Epithelial cell of prostate (primary cell): ENCODE measurements at regions not wholly inside any gene's neighbourhood (a gene's known extent, or its start where the extent isn't known, plus 50 kb on each side); places are given as distances from the start of the nearest gene placed in this dataset.

Experiments used
- DNase-seq: peaks from one replicate; pipeline ENCODE4 v3.0.0-alpha.2; 2011; ENCODE audit warnings: low read depth, low spot score
- H3K27ac ChIP-seq: fragments of 450-650 bp; 2 replicates; pipeline ENCODE4 v1.5.1; 2017; ENCODE audit warnings: mild to moderate bottlenecking

DNA sequence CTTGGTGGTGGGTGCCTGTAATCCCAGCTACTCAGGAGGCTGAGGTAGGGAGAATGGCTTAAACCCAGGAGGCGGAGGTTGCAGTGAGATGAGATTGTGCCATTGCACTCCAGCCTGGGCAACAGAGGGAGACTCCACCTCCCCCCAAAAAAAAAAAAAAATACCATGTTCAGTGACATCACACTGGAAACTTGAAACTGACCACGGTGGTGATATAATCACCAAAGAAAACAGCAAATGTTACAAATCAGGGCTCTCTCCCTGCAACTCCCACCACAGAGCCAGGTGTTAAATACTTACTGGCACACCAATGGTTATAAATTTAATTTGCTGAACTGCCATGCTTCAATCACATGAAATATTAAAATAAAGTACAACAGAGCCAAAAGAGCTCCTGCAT lies 81.4 kb downstream of the ZNF608 start:
- no peak for DNase-seq
- H3K27ac ChIP-seq, result no peak overlapping the region

DNA sequence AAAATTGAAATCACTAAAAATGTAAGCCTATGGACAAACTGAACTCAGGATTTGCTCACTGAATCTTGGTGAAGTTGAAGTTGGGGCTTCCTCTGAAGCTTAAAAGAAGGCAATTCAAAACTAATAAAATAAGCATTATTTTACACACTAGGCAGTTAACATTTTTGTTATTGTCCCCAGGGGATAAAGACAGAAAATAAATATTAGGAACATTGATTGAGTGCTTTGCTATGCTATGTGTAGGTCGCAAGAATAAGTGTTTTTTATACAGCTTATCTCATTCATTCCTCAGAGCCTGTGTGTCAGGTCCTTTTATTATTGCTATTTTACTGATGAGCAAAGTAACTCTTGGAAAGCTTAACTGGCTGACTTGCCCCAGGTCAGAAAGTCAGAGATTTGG lies 82.2 kb downstream of the ZNF608 start:
- H3K27ac ChIP-seq, result no peak overlapping the region
- DNase-seq, result no peak

DNA sequence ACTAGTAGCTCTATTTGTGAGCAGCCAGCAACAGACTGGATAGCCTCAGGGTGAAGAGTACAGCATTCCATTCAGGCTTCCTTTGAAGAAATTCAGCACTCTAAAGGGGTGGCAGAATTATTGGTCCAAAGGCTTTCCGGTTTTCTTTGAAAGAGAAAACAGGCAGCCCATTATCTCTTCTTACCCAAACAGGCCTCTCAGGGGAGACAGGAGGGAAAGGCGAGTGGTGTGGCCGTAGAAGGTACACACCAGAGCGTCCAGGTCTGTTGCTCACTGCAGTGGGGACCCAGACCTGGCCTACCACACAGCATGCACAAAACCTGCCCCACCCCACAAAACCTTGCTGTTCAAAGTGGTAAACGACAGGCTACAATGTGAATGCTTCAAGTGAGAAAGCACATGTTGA lies 83.3 kb downstream of the ZNF608 start:
- no peak overlapping the region for H3K27ac ChIP-seq
- DNase-seq, result no peak

DNA sequence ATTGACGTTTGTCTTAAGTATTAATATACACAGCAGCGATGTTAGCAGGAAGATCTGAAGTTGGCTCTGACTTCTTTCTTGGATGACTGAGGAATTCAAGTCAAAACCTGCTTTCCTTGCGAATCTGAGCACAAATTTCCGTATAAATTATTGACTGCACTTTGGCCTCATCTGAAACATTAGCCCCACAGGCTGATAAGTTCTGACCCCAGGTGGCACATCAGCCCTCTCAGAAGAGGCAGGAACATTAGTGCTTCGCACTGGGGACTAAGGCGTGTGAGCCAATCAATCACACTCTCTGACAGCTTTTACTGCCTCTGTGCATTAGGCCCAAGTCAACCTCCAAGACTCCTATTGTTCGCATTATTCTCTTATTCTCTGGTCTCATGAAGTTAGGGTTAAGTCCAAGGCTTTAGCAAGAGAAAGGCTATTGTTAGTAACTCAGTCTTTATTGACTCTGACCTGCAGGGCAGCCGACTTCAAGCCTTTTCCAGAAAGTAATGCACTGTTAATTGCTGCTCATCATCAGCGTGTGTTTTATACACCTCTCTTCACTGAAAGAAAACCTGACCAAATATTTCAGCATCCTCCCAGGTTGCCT lies 84.2 kb downstream of the ZNF608 start:
- no peak for DNase-seq
- peak overlapping the region; percentile 57 for H3K27ac ChIP-seq

DNA sequence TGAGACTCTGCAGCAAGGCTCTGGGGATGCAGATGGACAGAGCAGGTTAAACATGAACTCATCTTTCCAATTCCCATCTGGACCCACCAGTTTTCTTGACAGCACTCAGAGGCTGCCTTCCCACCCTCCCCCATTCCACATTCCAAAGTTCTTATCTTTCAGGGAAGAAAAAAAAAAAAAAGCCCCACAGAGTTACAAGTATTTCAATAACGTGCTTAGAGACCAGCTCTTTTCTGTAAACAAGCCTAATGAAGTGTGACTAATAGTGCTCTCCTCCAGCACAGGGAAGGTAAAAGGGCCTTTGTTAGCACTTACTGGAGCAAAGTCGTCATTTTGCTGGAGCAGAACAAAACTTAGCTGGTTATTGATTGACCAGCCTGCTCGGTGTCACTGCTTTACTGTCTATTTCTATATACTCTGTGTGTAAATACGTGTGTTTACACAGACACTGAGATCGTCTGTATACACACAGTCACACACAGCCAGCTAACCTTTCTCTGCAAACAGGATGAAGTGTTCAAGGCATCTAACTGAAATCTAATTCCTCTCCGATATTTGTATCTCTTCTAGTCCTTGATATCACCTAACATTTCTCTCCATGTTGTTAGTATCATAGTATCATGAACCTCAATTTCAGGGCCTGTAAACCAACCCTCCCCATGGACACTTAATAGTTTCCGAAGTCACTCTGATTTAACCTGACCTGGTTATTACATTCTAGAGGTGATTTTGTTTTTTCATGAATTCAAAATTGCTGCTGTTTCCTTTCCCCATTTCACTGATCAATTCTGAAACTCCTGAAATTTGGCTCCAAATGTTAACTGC lies 84.9 kb downstream of the ZNF608 start:
- DNase-seq, result no peak
- H3K27ac ChIP-seq, result peak overlapping the region; percentile 57

DNA sequence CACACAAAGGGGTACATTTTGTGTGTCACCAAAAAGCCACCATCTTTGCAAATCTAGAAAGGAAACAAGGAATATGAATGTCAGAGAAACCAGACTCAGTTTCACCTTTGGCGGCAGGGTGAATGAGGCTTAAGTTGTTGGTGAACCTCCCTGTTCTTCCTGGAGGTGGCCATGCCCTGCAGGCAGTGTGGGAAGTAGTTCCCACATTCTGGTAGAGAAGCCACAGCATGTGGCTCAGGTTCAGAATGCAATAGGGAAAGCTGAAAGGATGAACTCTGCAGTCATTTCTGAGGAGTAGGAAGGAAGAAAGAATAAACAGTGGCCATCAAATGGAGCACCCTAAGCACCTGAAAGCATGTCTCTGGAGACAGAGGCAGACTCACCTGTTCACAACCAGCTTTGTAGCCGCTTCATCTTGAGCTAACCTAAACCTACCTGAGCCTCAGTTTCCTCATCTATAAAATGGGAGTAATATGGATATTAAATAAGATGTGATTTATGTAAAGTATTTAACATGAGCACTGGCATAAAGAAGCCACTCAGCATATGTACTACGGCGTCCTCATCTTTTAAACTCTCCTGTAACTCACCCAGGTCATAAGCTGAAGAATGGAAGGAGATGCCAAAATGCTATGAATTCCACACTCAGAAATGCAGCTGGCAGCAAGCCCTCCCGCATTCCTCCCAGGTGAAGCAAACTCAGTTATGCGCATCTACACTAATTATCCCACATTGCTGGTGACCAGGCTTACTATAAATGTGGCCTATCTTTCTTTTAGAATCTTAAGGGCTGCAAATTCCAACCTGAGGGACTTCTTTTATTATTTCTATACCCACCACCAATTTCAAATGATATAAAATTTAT lies 86.0 kb downstream of the ZNF608 start:
- peak overlapping the region; percentile 57 for H3K27ac ChIP-seq
- DNase-seq, result no peak

DNA sequence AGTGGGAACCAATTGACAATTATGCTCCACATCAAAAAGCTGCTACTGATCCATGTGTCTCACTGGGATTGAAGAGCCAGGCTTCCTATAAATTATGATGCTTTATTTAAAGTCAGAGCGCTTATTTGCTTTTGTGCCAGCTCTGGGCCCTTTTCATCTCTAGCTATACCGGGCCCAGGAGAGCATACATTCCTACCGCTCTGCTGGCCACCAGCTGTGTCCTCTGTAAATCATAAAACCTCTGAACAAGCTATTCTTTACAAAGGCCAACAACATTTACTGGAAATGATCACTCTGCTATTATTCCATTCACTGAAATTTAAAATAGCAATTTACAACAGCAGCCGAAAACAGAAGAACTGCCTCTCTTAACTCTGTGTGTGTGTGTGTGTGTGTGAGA lies 86.6 kb downstream of the ZNF608 start:
- no peak for DNase-seq
- no peak overlapping the region for H3K27ac ChIP-seq

DNA sequence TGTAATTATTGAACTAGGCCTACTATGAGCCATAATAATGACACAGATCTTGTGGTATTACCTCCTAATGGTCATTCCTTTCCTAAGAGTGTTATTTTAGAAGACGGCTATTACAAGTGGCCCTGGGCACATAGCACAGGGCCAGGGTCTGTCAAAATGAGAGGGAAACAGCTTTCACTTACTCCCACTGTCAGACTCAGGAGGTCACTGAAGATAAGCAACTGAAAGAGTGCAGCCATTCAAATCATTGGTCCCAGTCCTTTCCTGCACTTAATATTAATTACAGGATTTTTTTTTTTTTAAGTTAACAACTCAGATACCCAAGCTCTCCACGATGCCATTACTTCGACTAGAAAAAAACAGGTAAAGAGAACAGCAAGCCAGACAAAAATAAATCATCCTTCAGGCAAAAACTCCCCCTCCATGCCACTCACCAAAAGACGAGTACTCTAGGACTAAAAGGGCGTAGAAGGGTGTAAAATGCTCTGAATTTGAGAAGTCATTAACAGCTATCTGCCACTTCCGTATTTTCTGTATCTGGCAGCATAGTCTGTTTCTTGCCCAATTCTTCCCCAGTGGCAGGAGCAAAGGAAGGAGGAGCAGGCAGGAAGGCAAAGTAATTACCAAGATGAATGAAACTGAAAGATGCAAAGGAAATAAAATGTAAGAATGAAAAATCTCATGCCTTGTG lies 87.4 kb downstream of the ZNF608 start:
- no peak for DNase-seq
- H3K27ac ChIP-seq, result no peak overlapping the region

DNA sequence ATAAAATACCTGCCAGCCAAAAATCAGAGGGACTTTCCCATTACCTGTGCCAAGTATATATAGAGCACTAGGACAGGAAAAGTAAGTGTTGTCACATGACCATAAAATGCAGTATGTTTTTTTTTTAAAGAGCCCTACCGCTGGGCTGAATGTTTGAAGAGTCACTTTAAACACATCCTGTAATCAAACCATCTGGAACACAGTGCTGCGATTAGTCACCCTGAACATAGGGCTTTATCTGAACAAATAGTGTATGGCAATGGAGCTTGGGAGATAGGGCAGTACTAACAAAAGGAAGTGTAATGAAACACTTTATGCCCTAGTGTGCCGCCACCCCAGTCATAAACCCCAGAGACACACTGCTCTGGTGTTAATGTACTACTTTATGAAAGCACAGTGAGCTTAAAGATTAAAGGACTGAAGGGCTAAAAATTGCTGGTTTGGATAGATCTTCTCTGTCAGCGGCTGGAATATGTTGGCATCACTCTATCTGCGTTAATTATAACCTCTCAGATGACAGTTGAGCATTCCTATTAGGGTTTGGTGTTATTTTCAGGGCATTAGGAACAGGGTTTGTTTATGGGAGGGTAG lies 90.4 kb downstream of the ZNF608 start:
- peak overlapping the region; percentile 82 for H3K27ac ChIP-seq
- peak; percentile 80 for DNase-seq

DNA sequence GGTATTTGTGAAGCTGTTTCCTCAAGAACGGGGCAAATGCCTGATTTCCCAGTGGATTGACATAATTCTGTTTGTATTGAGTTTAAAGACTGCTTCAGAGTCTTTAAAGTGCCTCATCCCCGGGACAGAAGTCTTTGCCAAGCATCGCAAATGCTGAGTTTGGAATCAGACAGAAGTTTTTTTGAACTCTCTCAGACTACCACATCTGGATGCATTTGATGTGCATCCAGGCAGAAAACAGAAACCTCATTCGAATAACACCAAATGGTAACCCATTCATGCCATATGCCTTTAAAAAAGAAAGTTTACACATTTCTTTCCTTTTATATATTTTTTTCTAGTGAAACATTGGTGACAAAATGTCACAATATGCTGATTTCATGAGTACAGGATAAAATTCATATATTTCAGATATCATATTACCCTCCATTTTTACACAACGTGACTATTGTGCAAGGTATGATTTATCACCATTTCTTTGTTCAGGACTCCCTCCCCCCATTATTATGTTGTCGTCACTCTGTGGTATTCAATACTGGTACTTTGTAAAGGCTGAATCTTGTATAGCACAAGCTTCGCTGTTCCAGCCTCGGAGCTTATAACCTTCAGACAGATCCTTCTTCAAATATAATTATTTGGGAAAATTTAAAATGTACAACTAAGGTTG lies 91.1 kb downstream of the ZNF608 start:
- DNase-seq, result no peak
- peak overlapping the region; percentile 82 for H3K27ac ChIP-seq

DNA sequence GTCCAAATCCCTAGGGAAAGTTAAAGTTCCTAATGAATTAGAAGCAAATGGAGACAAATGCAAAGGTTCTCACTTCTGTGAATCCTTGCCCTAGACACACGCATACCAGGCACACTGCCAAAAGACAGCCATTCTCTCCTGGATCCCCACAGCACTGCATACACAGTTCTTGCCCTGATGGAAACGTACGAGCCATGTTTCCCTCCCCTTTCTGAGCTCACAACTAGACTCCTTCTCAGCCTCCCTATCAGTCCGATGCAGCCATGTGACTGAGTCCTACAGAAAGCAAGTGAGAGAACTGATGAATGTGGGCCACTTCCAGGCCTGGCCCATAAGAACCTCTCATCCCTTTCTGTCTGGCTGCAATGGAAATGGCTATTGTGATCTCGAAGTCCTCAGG lies 92.0 kb downstream of the ZNF608 start:
- no peak overlapping the region for H3K27ac ChIP-seq

DNA sequence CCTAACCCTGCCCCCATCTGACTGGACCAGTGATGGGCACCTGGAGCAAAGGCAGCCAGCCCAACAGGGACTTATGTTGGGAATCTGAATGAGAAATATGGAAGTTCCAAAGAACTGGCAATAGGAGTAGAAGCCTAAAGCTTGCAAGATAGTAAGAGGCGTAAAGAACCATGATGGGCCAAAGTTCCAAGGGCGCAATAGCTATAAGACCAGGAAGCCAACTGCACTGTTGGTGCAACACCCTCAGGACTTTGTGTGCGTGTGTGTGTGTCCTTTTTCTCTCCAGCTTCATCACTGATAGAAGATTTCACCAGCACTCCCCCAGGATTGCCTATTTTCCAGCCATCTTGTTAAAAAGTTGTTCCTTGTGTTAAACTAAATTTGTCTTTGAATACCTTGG lies 92.8 kb downstream of the ZNF608 start:
- H3K27ac ChIP-seq, result no peak overlapping the region
- no peak for DNase-seq

More for the DNA sequence above, 92.0 kb downstream of the ZNF608 start:
- no peak for DNase-seq

DNA sequence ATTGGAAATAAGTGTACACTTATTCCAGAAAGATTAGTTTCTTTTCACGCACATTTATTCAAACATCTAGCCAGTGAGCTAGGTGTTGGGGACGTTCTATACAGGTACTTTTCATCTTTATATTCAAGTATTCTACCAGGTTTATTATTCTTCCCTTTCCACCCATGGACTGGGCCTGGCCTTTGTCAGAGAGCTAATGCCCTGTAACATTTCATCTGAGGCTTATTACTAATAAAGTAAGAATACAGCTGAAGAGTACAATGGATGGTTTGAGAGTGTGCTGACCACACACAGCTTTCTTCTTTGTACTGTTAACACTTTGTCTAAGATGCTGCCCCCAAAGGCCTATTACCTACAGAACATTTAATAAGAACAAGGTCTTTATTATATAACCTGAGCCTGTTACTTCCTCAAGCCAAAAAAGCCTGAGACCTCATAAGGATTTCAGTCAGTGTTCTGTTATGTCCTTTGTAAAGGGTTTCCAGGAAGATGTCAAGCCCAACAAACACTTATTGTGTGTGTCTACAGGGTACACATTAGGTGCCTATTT lies 93.5 kb downstream of the ZNF608 start:
- no peak for DNase-seq
- H3K27ac ChIP-seq, result no peak overlapping the region

DNA sequence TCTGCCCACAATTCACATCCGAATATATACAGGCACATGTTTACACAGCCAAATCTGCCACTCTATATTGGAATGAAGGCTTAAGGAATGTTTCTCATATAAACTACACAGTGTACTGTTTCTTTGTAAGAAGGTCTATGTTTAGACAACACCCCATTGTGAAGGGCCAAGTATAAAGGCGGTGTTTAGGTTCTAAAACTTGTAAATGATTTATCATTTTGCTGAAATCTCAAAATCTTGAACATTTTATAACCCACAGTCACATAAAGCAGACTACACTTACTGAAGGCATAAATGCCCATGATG lies 94.0 kb downstream of the ZNF608 start:
- DNase-seq, result no peak
- H3K27ac ChIP-seq, result no peak overlapping the region

DNA sequence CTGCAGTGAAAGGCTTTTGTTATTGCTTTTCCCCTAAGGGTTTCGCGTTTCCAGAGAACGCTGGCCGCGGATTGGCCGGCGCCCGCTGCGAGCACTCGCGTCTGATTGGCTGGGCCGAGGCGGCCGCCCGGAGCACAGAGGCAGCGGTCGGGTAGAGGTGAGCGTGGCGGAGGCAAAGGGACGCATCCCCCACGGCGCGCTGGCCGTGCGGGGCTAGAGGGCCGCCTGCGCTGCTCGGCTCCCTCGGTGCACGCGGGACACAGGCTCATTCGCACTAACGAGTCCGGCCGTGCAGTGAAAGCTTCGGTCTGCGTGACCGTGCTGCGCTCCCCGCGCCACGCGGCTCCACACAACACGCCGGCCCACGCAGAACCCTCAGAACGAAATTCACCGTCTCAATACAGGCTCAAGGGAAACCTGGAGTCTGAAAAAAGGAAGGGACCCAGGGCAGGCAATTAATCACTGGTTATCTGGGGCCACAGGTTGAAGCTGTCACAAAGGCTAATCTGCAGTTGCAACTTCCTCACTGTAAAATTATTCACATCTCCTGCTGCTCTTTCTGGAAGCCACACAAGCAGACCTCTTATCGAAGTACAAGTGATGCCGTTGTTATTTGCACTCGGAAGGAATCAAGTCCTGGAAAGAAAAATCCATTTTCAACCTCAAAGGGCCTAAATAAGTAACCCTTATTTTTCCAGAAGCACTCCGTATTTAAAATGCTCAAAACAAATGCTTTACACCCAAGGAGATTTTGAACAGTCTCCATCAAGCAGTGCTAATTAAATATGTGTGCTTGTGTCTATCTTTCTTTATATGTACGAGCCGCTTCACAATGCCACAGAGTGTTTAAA lies 94.6 kb downstream of the ZNF608 start:
- no peak for DNase-seq
- H3K27ac ChIP-seq, result no peak overlapping the region

DNA sequence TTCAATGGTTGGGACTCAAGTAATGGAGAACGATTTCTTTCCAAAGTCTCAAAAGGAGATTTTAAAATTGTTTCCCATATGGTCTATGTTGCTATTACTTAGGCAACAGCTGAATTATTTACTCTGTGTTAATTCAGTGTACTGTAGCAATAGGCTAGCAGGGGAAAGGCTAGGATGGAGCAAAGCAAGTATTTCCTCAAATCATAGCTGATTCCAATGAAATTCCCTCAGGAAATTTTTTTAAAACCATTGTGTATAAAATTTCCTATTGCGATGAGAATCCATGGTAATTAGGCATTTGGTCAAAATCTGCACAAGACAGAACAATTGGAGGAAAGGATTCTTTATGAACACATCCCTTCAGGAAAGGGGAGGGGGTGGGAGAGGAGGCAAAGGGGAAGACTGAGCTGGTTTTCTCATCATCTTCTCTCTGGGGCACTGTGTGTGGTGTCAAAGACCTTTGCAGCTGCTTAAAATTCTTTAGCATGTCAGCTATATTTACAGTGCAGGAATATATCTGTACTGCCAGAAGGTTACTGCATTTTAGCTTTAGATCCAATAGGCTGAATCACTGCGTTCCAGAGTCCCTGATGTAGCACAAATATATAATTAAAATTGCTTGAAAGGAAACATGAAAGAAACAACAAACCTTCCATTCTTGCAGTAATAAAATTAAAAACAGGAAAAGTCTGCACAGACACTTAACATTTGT lies 95.3 kb downstream of the ZNF608 start:
- H3K27ac ChIP-seq, result no peak overlapping the region
- DNase-seq, result no peak

DNA sequence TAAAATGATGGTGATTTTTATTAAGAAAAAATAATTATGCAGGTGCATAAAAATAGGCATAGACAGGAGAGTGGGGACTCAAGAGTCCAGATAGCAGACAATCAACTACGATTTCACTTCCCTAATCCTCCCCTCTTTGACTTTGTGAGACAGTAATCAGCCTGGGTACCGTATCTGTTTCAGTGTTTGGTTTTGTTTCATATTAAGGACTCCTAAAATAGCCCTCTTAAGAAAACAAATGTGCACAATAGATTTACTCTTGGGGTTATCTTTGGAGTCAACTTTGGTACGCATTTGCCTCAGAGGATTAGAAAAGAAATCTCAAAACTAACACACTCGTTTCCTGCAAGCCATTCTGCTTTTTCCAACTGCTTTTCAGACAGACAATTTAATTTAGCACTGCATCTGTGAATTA lies 96.3 kb downstream of the ZNF608 start:
- no peak for DNase-seq
- peak overlapping the region; percentile 33 for H3K27ac ChIP-seq
